Lung (tissue), 11 donors: ENCODE measurements at regions not wholly inside any gene's neighbourhood (a gene's known extent, or its start where the extent isn't known, plus 50 kb on each side); places are given as distances from the start of the nearest gene placed in this dataset.
A peak's percentile ranks its signal among the peaks of the same experiment; 100 is the strongest.

Source experiments
- ATAC-seq: fragments of 200-7000 bp; cut with Tn5 transposase; one replicate; pipeline ENCODE4 v1.9.1; 2020; ENCODE audit warnings: moderate number of reproducible peaks; ENCODE audit not compliant: insufficient read depth, low FRiP score
- DNase-seq, 3 donors: peaks; one replicate each; pipeline ENCODE4 v3.0.0-alpha.2; 2013 to 2017
- H3K27ac ChIP-seq, 2 donors: one replicate each; pipeline ENCODE4 v1.5.1; 2013; ENCODE audit warnings: mild to moderate bottlenecking in 2 of 2, moderate library complexity in 2 of 2, control low read depth in 1 of 2, inconsistent platforms in 1 of 2, low read depth in 1 of 2, low read length in 1 of 2
- H3K27me3 ChIP-seq, 3 donors: one replicate each; pipeline ENCODE4 v1.5.1; 2013; ENCODE audit warnings: low read length in 2 of 3; ENCODE audit not compliant: control insufficient read depth in 3 of 3, insufficient read depth in 3 of 3
- H3K36me3 ChIP-seq, 4 donors: one replicate each; pipeline ENCODE4 v1.5.1; 2013; ENCODE audit warnings: low read length in 4 of 4, mild to moderate bottlenecking in 1 of 4, moderate library complexity in 1 of 4; ENCODE audit not compliant: control insufficient read depth in 4 of 4, insufficient read depth in 4 of 4
- H3K4me1 ChIP-seq, 5 donors: one replicate each; pipeline ENCODE4 v1.5.1; 2013; ENCODE audit warnings: low read length in 5 of 5, mild to moderate bottlenecking in 2 of 5, moderate library complexity in 1 of 5; ENCODE audit not compliant: control insufficient read depth in 5 of 5, insufficient read depth in 5 of 5
- H3K4me3 ChIP-seq: one replicate; pipeline ENCODE4 v1.5.1; 2013; ENCODE audit warnings: mild to moderate bottlenecking, control low read depth, moderate library complexity
- H3K9ac ChIP-seq, 2 donors: one replicate each; pipeline ENCODE4 v1.5.1; 2013; ENCODE audit warnings: low read length in 2 of 2, control low read depth in 1 of 2; ENCODE audit not compliant: insufficient read depth in 1 of 2
- H3K9me3 ChIP-seq, 4 donors: one replicate each; pipeline ENCODE4 v1.5.1; 2013; ENCODE audit warnings: low read length in 3 of 4, mild to moderate bottlenecking in 1 of 4, moderate library complexity in 1 of 4; ENCODE audit not compliant: control insufficient read depth in 4 of 4, insufficient read depth in 3 of 4
- CTCF ChIP-seq: IDR thresholded peaks from 2 replicates; pipeline ENCODE4 v1.5.1; 2012; ENCODE audit warnings: mild to moderate bottlenecking; ENCODE audit errors: control extremely low read depth, extremely low read depth
- WGBS, 2 donors: extraction: QIAGEN DNeasy Blood & Tissue Kit; methylation state at CpG; one replicate each; pipeline ENCODE4 v1.1.7; 2013; 5-methylcytosine and 5-hydroxymethylcytosine counted together
- donor health status: control.
- donor health status: control.
- donor health status: Bipolar disorder and iron deficiency.
- donor health status: healthy.
- donor health status: DM: yes; HTN: yes; CAD: no.

- Histone ChIP-seq H3K9me3 (peaks cover 0 to 2% (median 0%) of the 10 kb centered on the region in 4 donors), H3K9ac (no peak overlapping the region), H3K27me3 (no peaks in the 10 kb centered on the region), H3K36me3 (no peaks in the 10 kb centered on the region), H3K4me1 (no peaks in the 10 kb centered on the region), H3K27ac (no peak overlapping the region), H3K4me3 (no peak overlapping the region)
- no peak for DNase-seq
- WGBS, 2 donors = 80 to 81% methylated on average over 5 of the region's 5 CpGs
- TF ChIP-seq CTCF = no peak
- no peak for ATAC-seq
Observed at GRCh38 chr3:59438492-59438891, 388.7 kb upstream of the CFAP20DC start.

DNA sequence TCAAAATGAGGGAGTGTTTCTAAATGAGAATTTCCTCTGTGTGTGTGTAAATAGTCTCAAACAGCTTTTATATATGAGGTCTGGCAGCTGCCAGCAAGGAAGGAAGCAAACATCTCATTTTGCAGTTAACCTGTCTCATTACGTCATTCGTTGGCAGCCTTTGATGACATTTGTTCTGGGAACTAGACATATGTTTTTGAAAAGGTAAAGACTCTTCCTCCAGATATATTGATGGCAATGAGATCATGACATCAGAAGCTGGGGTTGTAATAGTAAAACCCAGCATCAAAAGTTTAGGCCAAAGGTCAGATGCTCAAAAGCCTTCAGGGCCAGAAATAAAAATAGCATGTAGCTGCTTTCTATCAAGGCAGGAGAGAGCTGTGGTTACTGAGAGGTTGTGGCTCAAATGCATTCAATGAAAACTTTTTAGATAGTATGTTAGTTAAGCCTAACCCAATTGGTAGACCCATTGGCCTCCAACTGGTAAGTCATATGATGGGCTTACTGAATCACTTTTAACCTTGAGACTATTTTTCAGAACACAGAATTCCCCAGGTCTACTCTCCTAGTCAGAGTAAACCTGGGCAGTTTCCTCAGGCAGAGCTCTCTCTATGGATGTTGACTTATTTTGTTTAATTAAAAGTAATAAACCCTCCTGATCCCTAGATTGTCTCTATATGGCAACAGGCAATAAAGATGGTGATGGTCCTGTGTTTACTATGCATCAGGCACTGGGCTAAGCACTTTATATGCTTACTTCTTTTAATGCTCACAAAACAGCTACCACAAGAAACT lies 386.5 kb upstream of the CFAP20DC start:
- peaks cover 0 to 2% (median 0%) of the 10 kb centered on the region in 4 donors for H3K9me3 ChIP-seq
- no peak for TF ChIP-seq CTCF
- DNase-seq = peak in 2 of 3 donors; percentile 10 to 30
- no peak for ATAC-seq
- no peak overlapping the region for H3K9ac ChIP-seq
- H3K27ac ChIP-seq = no peak overlapping the region
- H3K4me1 ChIP-seq = no peaks in the 10 kb centered on the region
- WGBS, 2 donors = 44 to 59% methylated on average over 2 of the region's 2 CpGs
- no peaks in the 10 kb centered on the region for H3K27me3 ChIP-seq
- no peak overlapping the region for H3K4me3 ChIP-seq
- no peaks in the 10 kb centered on the region for H3K36me3 ChIP-seq

GRCh38 chr3:59433546-59433945 lies 383.7 kb upstream of the CFAP20DC start:
- no peak overlapping the region for H3K9ac ChIP-seq
- H3K9me3 ChIP-seq = peaks cover 0 to 2% (median 0%) of the 10 kb centered on the region in 4 donors
- TF ChIP-seq CTCF = no peak
- no peaks in the 10 kb centered on the region for H3K27me3 ChIP-seq
- DNase-seq (no peak), ATAC-seq (no peak)
- H3K36me3 ChIP-seq = no peaks in the 10 kb centered on the region
- H3K27ac ChIP-seq = no peak overlapping the region
- H3K4me3 ChIP-seq = no peak overlapping the region
- 91 to 92% methylated on average over 4 of the region's 4 CpGs for WGBS, 2 donors
- H3K4me1 ChIP-seq = no peaks in the 10 kb centered on the region
